Smooth muscle cell (in vitro differentiated cells): ENCODE measurements at regions not wholly inside any gene's neighbourhood (a gene's known extent, or its start where the extent isn't known, plus 50 kb on each side); places are given as distances from the start of the nearest gene placed in this dataset.
A peak's percentile ranks its signal among the peaks of the same experiment; 100 is the strongest.

Experiments
- DNase-seq: peaks from one replicate; lab custom pipeline; 2025; ENCODE audit not compliant: unreplicated experiment; lab: John Stamatoyannopoulos, UW
- H2AFZ ChIP-seq: fragments of 200-600 bp; sonication (generic); 2 replicates; pipeline ENCODE4 v1.6.0; 2016; ENCODE audit warnings: antibody characterized with exemption, low read depth, mild to moderate bottlenecking
- H3F3A ChIP-seq: fragments of 200-600 bp; sonication (generic); 2 replicates; pipeline ENCODE4 v1.6.0; 2017; ENCODE audit warnings: antibody characterized with exemption, low read depth
- H3K27ac ChIP-seq: fragments of 200-600 bp; sonication (generic); 2 replicates; pipeline ENCODE4 v1.5.1; 2016; ENCODE audit warnings: low read depth, mild to moderate bottlenecking
- H3K27me3 ChIP-seq: fragments of 200-600 bp; sonication (generic); 2 replicates; pipeline ENCODE4 v1.6.1; 2016; ENCODE audit warnings: low read depth, mild to moderate bottlenecking
- H3K36me3 ChIP-seq: fragments of 200-600 bp; sonication (generic); 2 replicates; pipeline ENCODE4 v1.5.1; 2016; ENCODE audit warnings: low read depth
- H3K4me1 ChIP-seq: fragments of 200-600 bp; sonication (generic); 2 replicates; pipeline ENCODE4 v1.5.1; 2016; ENCODE audit warnings: low read depth
- H3K4me2 ChIP-seq: fragments of 200-600 bp; sonication (generic); 2 replicates; pipeline ENCODE4 v1.6.0; 2016; ENCODE audit warnings: mild to moderate bottlenecking
- H3K4me3 ChIP-seq: fragments of 200-600 bp; sonication (generic); 2 replicates; pipeline ENCODE4 v1.5.1; 2016; ENCODE audit warnings: mild to moderate bottlenecking
- H3K79me2 ChIP-seq: fragments of 200-600 bp; sonication (generic); 2 replicates; pipeline ENCODE4 v1.6.0; 2016; ENCODE audit warnings: low read depth, mild to moderate bottlenecking
- H3K9ac ChIP-seq: fragments of 200-600 bp; sonication (generic); 2 replicates; pipeline ENCODE4 v1.6.0; 2016; ENCODE audit warnings: low read depth
- H3K9me3 ChIP-seq: fragments of 200-600 bp; sonication (generic); replicated peaks from 2 replicates; pipeline ENCODE4 v1.5.1; 2016; ENCODE audit warnings: low read depth
- H4K20me1 ChIP-seq: fragments of 200-600 bp; sonication (generic); 2 replicates; pipeline ENCODE4 v1.6.0; 2016; ENCODE audit warnings: low read depth
- WGBS: methylation state at CpG from one replicate; pipeline ENCODE4 v1.1.7; 2016; ENCODE audit warnings: low lambda C conversion rate; 5-methylcytosine and 5-hydroxymethylcytosine counted together
- TF ChIP-seq, protein P1 (sequence below): fragments of 200-600 bp; sonication (generic); IDR thresholded peaks from 2 replicates; pipeline ENCODE4 v1.5.1; 2017; ENCODE audit warnings: borderline replicate concordance, mild to moderate bottlenecking, antibody characterized with exemption; ENCODE audit not compliant: insufficient read depth, poor library complexity, severe bottlenecking

DNA sequence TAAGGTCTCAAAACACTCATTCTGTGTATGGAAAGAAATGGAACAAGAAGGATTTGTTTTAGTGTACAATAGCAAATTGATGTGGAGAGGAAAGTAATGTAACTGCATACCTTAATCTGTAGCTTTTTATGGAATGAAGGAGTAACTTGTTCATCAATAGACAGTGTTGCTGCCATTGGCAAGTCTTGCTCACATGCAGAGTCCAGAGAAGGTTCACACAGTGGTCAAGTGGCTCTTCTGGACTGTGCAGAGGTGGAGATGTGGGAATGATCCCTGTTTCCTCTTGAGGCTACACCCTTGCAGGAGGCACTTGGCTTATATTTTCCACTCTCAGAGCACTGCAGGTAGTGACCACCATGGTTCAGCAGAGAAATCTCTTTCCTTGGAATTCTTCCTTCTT is 132.9 kb upstream of the ANKH start:
- Histone ChIP-seq H3K36me3 (no peaks in the 10 kb centered on the region), H3K9me3 (no peaks in the 10 kb centered on the region), H4K20me1 (no peaks in the 10 kb centered on the region), H3K27ac (no peak overlapping the region), H2AFZ (peak overlapping the region; percentile 37), H3K9ac (no peak overlapping the region), H3K4me3 (no peak overlapping the region), H3K4me2 (no peak overlapping the region), H3K4me1 (peaks cover 15% of the 10 kb centered on the region), H3K27me3 (no peaks in the 10 kb centered on the region), H3F3A (peaks cover 9% of the 10 kb centered on the region), H3K79me2 (no peaks in the 10 kb centered on the region)
- TF ChIP-seq, protein P1, sequence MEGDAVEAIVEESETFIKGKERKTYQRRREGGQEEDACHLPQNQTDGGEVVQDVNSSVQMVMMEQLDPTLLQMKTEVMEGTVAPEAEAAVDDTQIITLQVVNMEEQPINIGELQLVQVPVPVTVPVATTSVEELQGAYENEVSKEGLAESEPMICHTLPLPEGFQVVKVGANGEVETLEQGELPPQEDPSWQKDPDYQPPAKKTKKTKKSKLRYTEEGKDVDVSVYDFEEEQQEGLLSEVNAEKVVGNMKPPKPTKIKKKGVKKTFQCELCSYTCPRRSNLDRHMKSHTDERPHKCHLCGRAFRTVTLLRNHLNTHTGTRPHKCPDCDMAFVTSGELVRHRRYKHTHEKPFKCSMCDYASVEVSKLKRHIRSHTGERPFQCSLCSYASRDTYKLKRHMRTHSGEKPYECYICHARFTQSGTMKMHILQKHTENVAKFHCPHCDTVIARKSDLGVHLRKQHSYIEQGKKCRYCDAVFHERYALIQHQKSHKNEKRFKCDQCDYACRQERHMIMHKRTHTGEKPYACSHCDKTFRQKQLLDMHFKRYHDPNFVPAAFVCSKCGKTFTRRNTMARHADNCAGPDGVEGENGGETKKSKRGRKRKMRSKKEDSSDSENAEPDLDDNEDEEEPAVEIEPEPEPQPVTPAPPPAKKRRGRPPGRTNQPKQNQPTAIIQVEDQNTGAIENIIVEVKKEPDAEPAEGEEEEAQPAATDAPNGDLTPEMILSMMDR: no peak
- no peak for DNase-seq

DNA sequence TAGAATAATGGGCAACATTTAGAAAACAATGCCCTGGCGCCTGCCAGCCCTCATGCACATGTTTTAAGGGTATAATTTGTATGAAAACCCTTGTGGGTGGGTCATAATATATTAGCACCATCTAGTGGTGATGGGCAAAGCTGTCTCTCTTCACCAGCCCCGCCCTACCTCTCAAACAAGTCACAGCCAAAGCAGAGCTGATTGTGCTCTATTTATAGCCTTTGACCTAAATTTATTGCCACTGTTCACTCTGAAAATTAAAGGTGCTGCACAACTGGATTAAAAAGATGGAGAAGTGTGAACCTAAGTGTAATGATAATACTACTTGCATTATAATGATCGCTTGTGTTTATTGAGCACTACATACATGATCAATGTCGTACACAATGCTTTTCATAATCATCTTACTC is 131.9 kb upstream of the ANKH start:
- TF ChIP-seq, protein P1: peak; percentile 77
- no peak overlapping the region for H3K4me2 ChIP-seq
- H2AFZ ChIP-seq: no peak overlapping the region
- no peaks in the 10 kb centered on the region for H3K36me3 ChIP-seq
- WGBS: 59% methylated on average over 4 of the region's 4 CpGs
- no peaks in the 10 kb centered on the region for H3F3A ChIP-seq
- H3K9ac ChIP-seq: no peak overlapping the region
- no peaks in the 10 kb centered on the region for H3K79me2 ChIP-seq
- no peak for DNase-seq
- H3K27ac ChIP-seq: no peak overlapping the region
- no peak overlapping the region for H3K4me3 ChIP-seq
- H4K20me1 ChIP-seq: no peaks in the 10 kb centered on the region
- no peaks in the 10 kb centered on the region for H3K27me3 ChIP-seq
- H3K9me3 ChIP-seq: no peaks in the 10 kb centered on the region
- peaks cover 6% of the 10 kb centered on the region for H3K4me1 ChIP-seq

DNA sequence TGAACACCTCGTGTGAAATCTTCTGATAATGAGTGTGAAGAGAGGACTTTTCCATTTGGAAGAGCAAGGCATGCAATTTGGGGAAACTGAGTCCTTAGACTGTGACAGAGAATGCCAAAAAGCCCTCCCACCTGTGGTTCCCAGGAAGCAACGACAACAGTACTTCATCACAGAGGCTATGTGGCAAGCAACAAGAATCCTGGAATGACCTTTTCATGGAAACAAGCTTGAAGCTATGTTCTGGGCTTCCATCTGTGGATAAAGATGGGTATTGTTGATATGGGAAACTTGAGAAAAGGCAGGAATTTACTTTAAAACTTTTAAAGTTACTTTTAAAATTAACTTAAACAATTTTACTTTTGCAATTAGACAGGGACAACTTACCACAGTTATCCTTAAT is 131.2 kb upstream of the ANKH start:
- Histone ChIP-seq H4K20me1 (no peaks in the 10 kb centered on the region), H2AFZ (no peak overlapping the region), H3F3A (no peaks in the 10 kb centered on the region), H3K4me2 (no peak overlapping the region), H3K9me3 (no peaks in the 10 kb centered on the region), H3K9ac (no peak overlapping the region), H3K4me1 (peaks cover under 1% of the 10 kb centered on the region), H3K27ac (no peak overlapping the region), H3K36me3 (no peaks in the 10 kb centered on the region), H3K27me3 (no peaks in the 10 kb centered on the region), H3K4me3 (no peak overlapping the region), H3K79me2 (no peaks in the 10 kb centered on the region)
- TF ChIP-seq, protein P1: no peak
- DNase-seq: no peak
- WGBS: 57% methylated on average over 2 of the region's 2 CpGs

DNA sequence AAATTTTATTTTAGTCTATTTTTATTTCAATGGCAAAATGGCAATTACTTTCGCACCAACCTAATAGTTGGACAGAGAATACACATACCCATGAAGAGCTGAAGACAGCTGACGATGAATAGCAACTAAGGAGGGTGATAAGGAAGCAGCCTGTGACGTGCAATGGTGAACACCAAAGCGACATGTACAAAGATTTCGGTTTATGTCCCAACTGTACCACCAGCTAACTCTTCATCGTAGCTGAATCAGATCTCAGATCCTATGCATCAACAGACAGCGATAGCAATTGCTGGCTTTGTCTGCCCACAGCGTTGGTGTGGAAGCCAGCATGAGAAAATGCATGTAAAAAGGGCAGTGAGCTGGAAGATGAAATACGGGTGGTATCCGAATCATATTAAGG is 130.6 kb upstream of the ANKH start:
- Histone ChIP-seq H2AFZ (no peak overlapping the region), H3K27ac (no peak overlapping the region), H3K9me3 (no peaks in the 10 kb centered on the region), H4K20me1 (no peaks in the 10 kb centered on the region), H3K36me3 (no peaks in the 10 kb centered on the region), H3K27me3 (no peaks in the 10 kb centered on the region), H3K4me1 (no peaks in the 10 kb centered on the region), H3K4me3 (no peak overlapping the region), H3K4me2 (no peak overlapping the region), H3K9ac (no peak overlapping the region), H3F3A (no peaks in the 10 kb centered on the region), H3K79me2 (no peaks in the 10 kb centered on the region)
- 92% methylated on average over 10 of the region's 10 CpGs for WGBS
- no peak for DNase-seq
- TF ChIP-seq, protein P1: no peak
